IMR-90 (cell line): ENCODE measurements at regions not wholly inside any gene's neighbourhood (a gene's known extent, or its start where the extent isn't known, plus 50 kb on each side); places are given as distances from the start of the nearest gene placed in this dataset.

Experiments
- ATAC-seq: fragments of 200-7000 bp; cut with Tn5 transposase; 2 replicates; pipeline ENCODE4 v1.9.1; 2020; ENCODE audit warnings: low read depth, mild to moderate bottlenecking, moderate library complexity
- BruUV-seq: library from RNA; stranded (reverse); fragments of 400-500 nt; replicated peaks from 2 replicates; lab custom pipeline; 2021; lab: Mats Ljungman, UMichigan
- CTCF ChIA-PET: fragments of 300-600 bp; formaldehyde crosslinking; extraction: SDS; loops from one replicate; lab custom pipeline; 2021; ENCODE audit warnings: antibody characterized with exemption; lab: Yijun Ruan, JAX
- POLR2A ChIA-PET: fragments of 300-600 bp; sonication (Branson Sonifier 250); formaldehyde crosslinking; loops from one replicate; lab custom pipeline; 2022; ENCODE audit warnings: antibody characterized with exemption; ENCODE audit not compliant: unreplicated experiment; lab: Charles Lee
- DNase-seq: peaks from one replicate; pipeline ENCODE4 v3.0.0; 2013
- H2AFZ ChIP-seq: replicated peaks from 2 replicates; pipeline ENCODE3; 2013; ENCODE audit warnings: low read length, mild to moderate bottlenecking; ENCODE audit not compliant: poor library complexity
- H2AK5ac ChIP-seq: 2 replicates; pipeline ENCODE4 v1.6.1; 2013; ENCODE audit warnings: low read depth, low read length, inconsistent platforms
- H2AK9ac ChIP-seq: replicated peaks from 2 replicates; pipeline ENCODE3; 2013; ENCODE audit warnings: mild to moderate bottlenecking, low read depth, low read length, moderate library complexity; ENCODE audit not compliant: poor library complexity
- H2BK120ac ChIP-seq: 2 replicates; pipeline ENCODE4 v1.6.1; 2013; ENCODE audit warnings: low read depth, low read length, inconsistent platforms
- H2BK15ac ChIP-seq: 3 replicates; pipeline ENCODE4 v1.6.1; 2013; ENCODE audit warnings: low read depth, low read length, inconsistent platforms
- H2BK20ac ChIP-seq: 2 replicates; pipeline ENCODE4 v1.6.1; 2013; ENCODE audit warnings: low read depth, mild to moderate bottlenecking, inconsistent platforms, low read length, moderate library complexity
- H2BK5ac ChIP-seq: 2 replicates; pipeline ENCODE4 v1.6.1; 2013; ENCODE audit warnings: mild to moderate bottlenecking, low read depth, low read length, inconsistent platforms; ENCODE audit not compliant: poor library complexity, severe bottlenecking
- H3K14ac ChIP-seq: replicated peaks from 2 replicates; pipeline ENCODE4 v1.6.1; 2013; ENCODE audit warnings: low read depth, low read length, inconsistent platforms
- H3K18ac ChIP-seq: 2 replicates; pipeline ENCODE4 v1.6.1; 2013; ENCODE audit warnings: low read depth, low read length, control low read depth
- H3K23ac ChIP-seq: 2 replicates; pipeline ENCODE4 v1.6.1; 2013; ENCODE audit warnings: low read depth, low read length, inconsistent platforms
- H3K27ac ChIP-seq: 2 replicates; pipeline ENCODE4 v1.5.1; 2013; ENCODE audit warnings: mild to moderate bottlenecking, control low read depth, low read length; ENCODE audit not compliant: insufficient read depth
- H3K27me3 ChIP-seq: 2 replicates; pipeline ENCODE4 v1.6.1; 2013; ENCODE audit warnings: low read length; ENCODE audit not compliant: control insufficient read depth, insufficient read depth
- H3K36me3 ChIP-seq: 2 replicates; pipeline ENCODE4 v1.6.1; 2013; ENCODE audit warnings: low read length, mixed read lengths; ENCODE audit not compliant: control insufficient read depth, insufficient read depth
- H3K4ac ChIP-seq: 2 replicates; pipeline ENCODE4 v1.6.1; 2013; ENCODE audit warnings: low read depth, low read length, inconsistent platforms
- H3K4me1 ChIP-seq: 2 replicates; pipeline ENCODE4 v1.6.1; 2013; ENCODE audit warnings: low read length, mixed read lengths; ENCODE audit not compliant: control insufficient read depth, insufficient read depth
- H3K4me2 ChIP-seq: 2 replicates; pipeline ENCODE4 v1.6.1; 2013; ENCODE audit warnings: low read depth, mild to moderate bottlenecking, control low read depth, low read length, moderate library complexity
- H3K4me3 ChIP-seq: 2 replicates; pipeline ENCODE4 v1.5.1; 2013; ENCODE audit warnings: low read depth, mild to moderate bottlenecking, control low read depth, low read length, moderate library complexity; ENCODE audit not compliant: insufficient read depth
- H3K56ac ChIP-seq: 2 replicates; pipeline ENCODE4 v1.6.1; 2013; ENCODE audit warnings: low read length, inconsistent platforms; ENCODE audit not compliant: insufficient read depth; ENCODE audit errors: extremely low read depth
- H3K79me1 ChIP-seq, 2 experiments: 2 replicates each; pipeline ENCODE4 v1.6.1; 2013; ENCODE audit warnings: low read length in 2 of 2, inconsistent platforms in 1 of 2, low read depth in 1 of 2
- H3K9ac ChIP-seq: 2 replicates; pipeline ENCODE4 v1.6.1; 2013; ENCODE audit warnings: low read depth, low read length, control low read depth
- H3K9me1 ChIP-seq: 2 replicates; pipeline ENCODE4 v1.6.1; 2013; ENCODE audit warnings: low read length, inconsistent platforms; ENCODE audit not compliant: insufficient read depth
- H3K9me3 ChIP-seq: 2 replicates; pipeline ENCODE4 v1.6.1; 2013; ENCODE audit warnings: low read length; ENCODE audit not compliant: control insufficient read depth, insufficient read depth
- H4K20me1 ChIP-seq: 2 replicates; pipeline ENCODE4 v1.6.1; 2013; ENCODE audit warnings: low read length, inconsistent platforms; ENCODE audit not compliant: insufficient read depth
- H4K5ac ChIP-seq: 2 replicates; pipeline ENCODE4 v1.6.1; 2013; ENCODE audit warnings: mild to moderate bottlenecking, low read depth, low read length, control low read depth
- H4K8ac ChIP-seq, 2 experiments: 2 replicates each; pipeline ENCODE4 v1.6.1; 2013; ENCODE audit warnings: low read depth in 2 of 2, low read length in 2 of 2, control low read depth in 1 of 2, inconsistent platforms in 1 of 2
- H4K91ac ChIP-seq: 2 replicates; pipeline ENCODE4 v1.6.1; 2013; ENCODE audit warnings: low read depth, low read length, inconsistent platforms; ENCODE audit not compliant: insufficient read depth
- BHLHE40 ChIP-seq: fragments of 150-350 bp; IDR thresholded peaks from 2 replicates; pipeline ENCODE4 v1.6.1; 2016; ENCODE audit warnings: mild to moderate bottlenecking, low read depth, low read length
- CEBPB ChIP-seq: IDR thresholded peaks from 2 replicates; pipeline ENCODE4 v1.6.1; 2012; ENCODE audit warnings: low read depth, low read length, improper control_type of control experiment
- CHD1 ChIP-seq: IDR thresholded peaks from 2 replicates; pipeline ENCODE4 v1.6.1; 2012; ENCODE audit warnings: low read depth, low read length, improper control_type of control experiment
- CTCF ChIP-seq: conservative IDR thresholded peaks from 2 replicates; pipeline ENCODE4 v1.5.1; 2012; ENCODE audit warnings: mild to moderate bottlenecking, low read depth, low read length, improper control_type of control experiment
- ELK1 ChIP-seq: fragments of 150-350 bp; IDR thresholded peaks from 2 replicates; pipeline ENCODE4 v1.6.1; 2016; ENCODE audit warnings: low read depth, mild to moderate bottlenecking, low read length, moderate library complexity, borderline replicate concordance
- FOS ChIP-seq: fragments of 150-350 bp; IDR thresholded peaks from 2 replicates; pipeline ENCODE4 v1.6.1; 2016; ENCODE audit warnings: low read depth, low read length
- MAFK ChIP-seq: IDR thresholded peaks from 2 replicates; pipeline ENCODE4 v1.6.1; 2012; ENCODE audit warnings: low read depth, low read length, improper control_type of control experiment
- MAZ ChIP-seq: IDR thresholded peaks from 2 replicates; pipeline ENCODE4 v1.6.1; 2012; ENCODE audit warnings: low read depth, mild to moderate bottlenecking, low read length, improper control_type of control experiment, moderate library complexity, borderline replicate concordance
- MXI1 ChIP-seq: IDR thresholded peaks from 2 replicates; pipeline ENCODE4 v1.6.1; 2012; ENCODE audit warnings: low read depth, mild to moderate bottlenecking, low read length, moderate library complexity, borderline replicate concordance
- NFE2L2 ChIP-seq: fragments of 150-350 bp; IDR thresholded peaks from 2 replicates; pipeline ENCODE4 v1.6.1; 2016; ENCODE audit warnings: low read depth, mild to moderate bottlenecking, low read length
- POLR2A ChIP-seq: IDR thresholded peaks from 2 replicates; pipeline ENCODE4 v1.6.1; 2012; ENCODE audit warnings: mild to moderate bottlenecking, low read depth, low read length
- RAD21 ChIP-seq: IDR thresholded peaks from 2 replicates; pipeline ENCODE4 v1.6.1; 2012; ENCODE audit warnings: low read length, improper control_type of control experiment
- RCOR1 ChIP-seq: IDR thresholded peaks from 2 replicates; pipeline ENCODE4 v1.6.1; 2012; ENCODE audit warnings: mild to moderate bottlenecking, low read length, improper control_type of control experiment; ENCODE audit not compliant: insufficient replicate concordance
- RFX5 ChIP-seq: IDR thresholded peaks from 2 replicates; pipeline ENCODE4 v1.8.0; 2012; ENCODE audit warnings: low read depth, mild to moderate bottlenecking, low read length, moderate library complexity
- SMC3 ChIP-seq: fragments of 150-350 bp; IDR thresholded peaks from 2 replicates; pipeline ENCODE4 v1.6.1; 2016; ENCODE audit warnings: low read depth, mild to moderate bottlenecking, antibody characterized with exemption, low read length, moderate library complexity
- USF2 ChIP-seq: fragments of 150-350 bp; IDR thresholded peaks from 2 replicates; pipeline ENCODE4 v1.6.1; 2017; ENCODE audit warnings: mild to moderate bottlenecking, antibody characterized with exemption, low read length, low read depth
- WGBS, 2 experiments: methylation state at CpG; one replicate each; pipeline versions ENCODE4 v1.1.5 to v1.1.7; 2013; ENCODE audit warnings: missing lambda C conversion rate in 2 of 2; ENCODE audit not compliant: insufficient read length in 1 of 2; ENCODE audit errors: extremely low coverage in 2 of 2; 5-methylcytosine and 5-hydroxymethylcytosine counted together
- dilution Hi-C: fragments of 300-500 bp; cut with HindIII; formaldehyde crosslinking; loops from one replicate; pipeline ENCODE4 v1.14.3; 2018; ENCODE audit warnings: low sequenced_read_pairs; ENCODE audit not compliant: unreplicated experiment
- in situ Hi-C: fragments of 300-500 bp; cut with MboI; formaldehyde crosslinking; loops from 3 replicates; pipeline ENCODE4 v1.14.3; 2019; ENCODE audit warnings: low sequenced_read_pairs, inconsistent platforms, mixed read lengths
- intact Hi-C: fragments of 100-400 bp; cut with micrococcal nuclease; formaldehyde crosslinking; loops from 2 replicates; pipeline ENCODE4 v1.10.0; 2022

- no peak overlapping the region for H2BK15ac ChIP-seq
- no peak overlapping the region for H2AK5ac ChIP-seq
- no peak overlapping the region for H3K27ac ChIP-seq
- H3K56ac ChIP-seq = no peak overlapping the region
- CTCF ChIA-PET = no interaction called here
- no peak overlapping the region for H3K4ac ChIP-seq
- no peak overlapping the region for H3K18ac ChIP-seq
- TF ChIP-seq MAZ (no peak), MXI1 (no peak), CHD1 (no peak), MAFK (no peak), RFX5 (no peak), USF2 (no peak), SMC3 (no peak), FOS (no peak), POLR2A (no peak), RAD21 (no peak), RCOR1 (no peak), NFE2L2 (no peak), CTCF (no peak), CEBPB (no peak), ELK1 (no peak), BHLHE40 (no peak)
- no peaks in the 10 kb centered on the region for H3K36me3 ChIP-seq
- no peaks in the 10 kb centered on the region for H3K4me1 ChIP-seq
- no peak overlapping the region for H3K23ac ChIP-seq
- H3K4me2 ChIP-seq = no peak overlapping the region
- H4K5ac ChIP-seq = no peak overlapping the region
- no peaks in the 10 kb centered on the region for H3K79me1 ChIP-seq
- H4K20me1 ChIP-seq = no peaks in the 10 kb centered on the region
- no peak overlapping the region for H4K8ac ChIP-seq
- H2BK20ac ChIP-seq = no peak overlapping the region
- DNase-seq = no peak
- dilution Hi-C loops = no loop called here
- H2BK5ac ChIP-seq = no peak overlapping the region
- WGBS, 2 experiments = no CpG with 5 or more reads among the region's 7 CpGs
- no peak overlapping the region for H4K91ac ChIP-seq
- peaks cover 4% of the 10 kb centered on the region; the same call in 1 of the 2 replicates for H3K27me3 ChIP-seq
- H3K9me3 ChIP-seq = no peaks in the 10 kb centered on the region
- H3K9ac ChIP-seq = no peak overlapping the region
- intact Hi-C loops = loop anchor here (5.0 kb wide), 1 partner anchor 991 kb away; no protein-coding TSS in a partner anchor
- BruUV-seq = no TSS peak
- no peaks in the 10 kb centered on the region for H3K9me1 ChIP-seq
- no peak overlapping the region for H2AK9ac ChIP-seq
- ATAC-seq = no peak
- no peak overlapping the region for H3K14ac ChIP-seq
- no peak overlapping the region for H2AFZ ChIP-seq
- no peak overlapping the region for H2BK120ac ChIP-seq
- H3K4me3 ChIP-seq = no peak overlapping the region
- in situ Hi-C loops = no loop called here
- POLR2A ChIA-PET = no interaction called here
These were observed 69.6 kb downstream of the TFAP2C start for GRCh38 chr20:56698749-56699148.
